SU-DHL-6 (cell line): ENCODE measurements at regions not wholly inside any gene's neighbourhood (a gene's known extent, or its start where the extent isn't known, plus 50 kb on each side); places are given as distances from the start of the nearest gene placed in this dataset.
"Not testable (repeated sequence)": the region's sequence is repeated elsewhere in the genome, so short reads cannot be mapped to it uniquely, and the experiment has no call there.

ENCODE experiments used
- H2AFZ ChIP-seq: fragments of 200-600 bp; sonication (generic); 2 replicates; pipeline ENCODE4 v1.6.1; 2014; ENCODE audit warnings: low read depth, mild to moderate bottlenecking, moderate library complexity, mixed read lengths, antibody characterized with exemption, low read length; ENCODE audit not compliant: severe bottlenecking
- H3F3A ChIP-seq: fragments of 200-600 bp; shearing (Covaris generic); 2 replicates; pipeline ENCODE4 v1.6.0; 2016; ENCODE audit warnings: antibody characterized with exemption, mild to moderate bottlenecking; ENCODE audit not compliant: insufficient read depth
- H3K27ac ChIP-seq: fragments of 200-600 bp; sonication (generic); 2 replicates; pipeline ENCODE4 v1.5.1; 2016; ENCODE audit warnings: low read depth, mild to moderate bottlenecking, low read length, moderate library complexity, mixed read lengths
- H3K27me3 ChIP-seq: fragments of 200-600 bp; sonication (generic), shearing (Covaris generic); 2 replicates; pipeline ENCODE4 v1.6.0; 2014; ENCODE audit warnings: mild to moderate bottlenecking, low read length
- H3K36me3 ChIP-seq: fragments of 200-600 bp; sonication (generic); 2 replicates; pipeline ENCODE4 v1.6.1; 2014; ENCODE audit warnings: mild to moderate bottlenecking, low read length, mixed read lengths
- H3K4me2 ChIP-seq: fragments of 300-600, 200-600 bp; shearing (Covaris generic), sonication (generic); 2 replicates; pipeline ENCODE4 v1.6.0; 2014; ENCODE audit warnings: low read length, low read depth, mild to moderate bottlenecking; ENCODE audit not compliant: poor library complexity, severe bottlenecking
- H3K4me3 ChIP-seq: fragments of 200-600 bp; sonication (generic); 2 replicates; pipeline ENCODE4 v1.5.1; 2014; ENCODE audit warnings: antibody characterized with exemption, low read length, mild to moderate bottlenecking, mixed read lengths; ENCODE audit not compliant: insufficient read depth, poor library complexity, severe bottlenecking
- H3K79me2 ChIP-seq: fragments of 200-600 bp; sonication (generic); 2 replicates; pipeline ENCODE4 v1.6.1; 2014; ENCODE audit warnings: mild to moderate bottlenecking, low read length, moderate library complexity; ENCODE audit not compliant: insufficient read depth
- H3K9ac ChIP-seq: fragments of 200-600 bp; sonication (generic); 2 replicates; pipeline ENCODE4 v1.7.0; 2014; ENCODE audit warnings: mild to moderate bottlenecking, low read length
- H3K9me2 ChIP-seq: fragments of 200-600 bp; sonication (generic); replicated peaks from 2 replicates; pipeline ENCODE4 v1.6.1; 2014; ENCODE audit warnings: low read length; ENCODE audit not compliant: insufficient read depth
- H3K9me3 ChIP-seq: fragments of 200-600 bp; sonication (generic); 2 replicates; pipeline ENCODE4 v1.6.1; 2014; ENCODE audit warnings: low read length, mixed read lengths; ENCODE audit not compliant: insufficient read depth
- H4K20me1 ChIP-seq: fragments of 200-600 bp; sonication (generic); 2 replicates; pipeline ENCODE4 v1.6.1; 2014; ENCODE audit warnings: low read depth, mild to moderate bottlenecking, antibody characterized with exemption, low read length, moderate library complexity, mixed read lengths
- CTCF ChIP-seq: fragments of 200-600 bp; sonication (generic); IDR thresholded peaks from one replicate; pipeline ENCODE4 v1.5.1; 2017; ENCODE audit warnings: antibody characterized with exemption, mild to moderate bottlenecking, low read length, moderate library complexity; ENCODE audit not compliant: insufficient read depth, poor library complexity, severe bottlenecking
- EZH2phosphoT487 ChIP-seq: fragments of 200-600 bp; sonication (generic), shearing (Covaris generic); conservative IDR thresholded peaks from 2 replicates; pipeline ENCODE4 v1.6.1; 2018; ENCODE audit warnings: mild to moderate bottlenecking, antibody characterized with exemption, low read length, moderate library complexity, mixed read lengths

GRCh38 chr4:28287831-28288233, 1427.2 kb downstream of the STIM2 start:
- Histone ChIP-seq H3K79me2 (no peaks in the 10 kb centered on the region), H4K20me1 (no peaks in the 10 kb centered on the region), H2AFZ (no peak overlapping the region), H3K9ac (no peak overlapping the region), H3K27ac (no peak overlapping the region), H3K4me3 (no peak overlapping the region), H3K9me3 (no peaks in the 10 kb centered on the region), H3K27me3 (no peaks in the 10 kb centered on the region), H3F3A (no peaks in the 10 kb centered on the region), H3K36me3 (no peaks in the 10 kb centered on the region), H3K4me2 (no peak overlapping the region), H3K9me2 (no peaks in the 10 kb centered on the region)
- TF ChIP-seq CTCF (no peak), EZH2phosphoT487 (no peak)

DNA sequence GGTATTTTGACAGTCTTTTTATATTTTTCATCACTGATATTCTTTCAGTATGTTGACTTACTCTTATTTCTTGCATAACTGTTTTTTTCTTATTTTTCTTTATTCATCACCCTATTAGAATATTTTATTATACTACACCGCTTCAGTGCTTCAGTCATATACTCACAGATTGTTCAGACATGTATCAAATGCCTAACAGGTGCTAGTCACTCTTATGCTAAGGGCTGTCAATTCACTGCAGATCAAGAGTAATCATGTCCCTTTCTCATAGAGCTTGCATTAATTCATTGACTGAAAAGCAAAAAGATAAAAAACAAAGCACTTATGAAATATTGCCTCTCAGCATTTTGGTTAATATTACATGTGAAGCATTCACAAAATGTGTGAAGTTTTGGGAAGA, 1435.6 kb downstream of the STIM2 start:
- no peak overlapping the region for H2AFZ ChIP-seq
- H3K9ac ChIP-seq, result no peak overlapping the region
- no peaks in the 10 kb centered on the region for H3F3A ChIP-seq
- H3K36me3 ChIP-seq, result no peaks in the 10 kb centered on the region
- H4K20me1 ChIP-seq, result no peaks in the 10 kb centered on the region
- no peak overlapping the region for H3K27ac ChIP-seq
- no peak overlapping the region for H3K4me3 ChIP-seq
- H3K79me2 ChIP-seq, result no peaks in the 10 kb centered on the region
- H3K4me2 ChIP-seq, result no peak overlapping the region
- no peak for TF ChIP-seq EZH2phosphoT487
- H3K9me2 ChIP-seq, result no peaks in the 10 kb centered on the region
- no peaks in the 10 kb centered on the region for H3K27me3 ChIP-seq
- no peaks in the 10 kb centered on the region for H3K9me3 ChIP-seq

DNA sequence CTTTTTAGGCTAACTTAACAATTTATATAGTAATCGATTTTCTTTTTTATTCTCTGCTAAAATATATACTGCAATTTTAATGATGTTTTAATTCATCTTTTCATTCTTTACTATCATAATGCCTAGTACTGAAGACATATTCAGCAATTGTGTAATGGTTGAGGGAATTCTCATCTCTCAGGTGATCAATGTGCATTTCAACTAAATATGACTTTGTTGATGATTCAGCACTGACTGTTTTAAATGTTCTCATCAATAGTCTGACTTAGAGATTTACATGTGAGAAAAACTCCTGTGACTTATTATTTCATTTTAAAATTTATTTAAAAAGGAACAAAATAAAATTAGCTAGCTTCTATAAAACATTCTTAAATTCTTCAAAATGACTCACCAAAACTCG, 1450.3 kb downstream of the STIM2 start:
- H4K20me1 ChIP-seq, result no peaks in the 10 kb centered on the region
- H3K79me2 ChIP-seq, result no peaks in the 10 kb centered on the region
- no peak overlapping the region for H2AFZ ChIP-seq
- H3K9ac ChIP-seq, result no peak overlapping the region
- H3K4me3 ChIP-seq, result no peak overlapping the region
- no peaks in the 10 kb centered on the region for H3K36me3 ChIP-seq
- no peaks in the 10 kb centered on the region for H3K9me2 ChIP-seq
- H3F3A ChIP-seq, result no peaks in the 10 kb centered on the region
- H3K27ac ChIP-seq, result no peak overlapping the region
- H3K27me3 ChIP-seq, result no peaks in the 10 kb centered on the region
- H3K9me3 ChIP-seq, result no peaks in the 10 kb centered on the region
- no peak overlapping the region for H3K4me2 ChIP-seq
- TF ChIP-seq CTCF (no peak), EZH2phosphoT487 (no peak)

- not testable (repeated sequence) for H3F3A ChIP-seq, H3K9me3 ChIP-seq, H3K9me2 ChIP-seq, H3K9ac ChIP-seq, H3K36me3 ChIP-seq, H3K4me2 ChIP-seq, H3K79me2 ChIP-seq, H2AFZ ChIP-seq, H4K20me1 ChIP-seq, H3K27me3 ChIP-seq, H3K27ac ChIP-seq, H3K4me3 ChIP-seq
Measured at GRCh38 chr4:28312497-28312896, 1451.9 kb downstream of the STIM2 start.
